Neural cell (in vitro differentiated cells): ENCODE measurements at regions not wholly inside any gene's neighbourhood (a gene's known extent, or its start where the extent isn't known, plus 50 kb on each side); places are given as distances from the start of the nearest gene placed in this dataset.

ENCODE experiments used
- H2AFZ ChIP-seq: fragments of 200-600, 300-800 bp; sonication (generic), shearing (Covaris generic); 2 replicates; pipeline ENCODE4 v1.6.0; 2014; ENCODE audit warnings: low read depth, mild to moderate bottlenecking, antibody characterized with exemption, low read length, moderate library complexity
- H3F3A ChIP-seq: fragments of 200-600 bp; shearing (Covaris generic); 2 replicates; pipeline ENCODE4 v1.6.1; 2016; ENCODE audit warnings: mild to moderate bottlenecking, moderate library complexity, mixed read lengths, antibody characterized with exemption, low read length; ENCODE audit not compliant: insufficient read depth, poor library complexity, severe bottlenecking
- H3K27ac ChIP-seq: fragments of 200-600, 300-800 bp; sonication (generic), shearing (Covaris generic); 2 replicates; pipeline ENCODE4 v1.5.1; 2014; ENCODE audit warnings: mild to moderate bottlenecking, low read length, moderate library complexity
- H3K27me3 ChIP-seq: fragments of 300-800, 200-600 bp; sonication (generic), shearing (Covaris generic); 2 replicates; pipeline ENCODE4 v1.6.0; 2014; ENCODE audit warnings: mild to moderate bottlenecking, low read depth, low read length, moderate library complexity; ENCODE audit not compliant: insufficient read depth
- H3K36me3 ChIP-seq: fragments of 300-800, 200-600 bp; sonication (generic), shearing (Covaris generic); 2 replicates; pipeline ENCODE4 v1.5.1; 2014; ENCODE audit warnings: mild to moderate bottlenecking, antibody characterized with exemption, low read length, moderate library complexity; ENCODE audit not compliant: insufficient read depth
- H3K4me2 ChIP-seq: fragments of 300-800, 200-600 bp; sonication (generic), shearing (Covaris generic); 2 replicates; pipeline ENCODE4 v1.6.0; 2014; ENCODE audit warnings: mild to moderate bottlenecking, low read length
- H3K4me3 ChIP-seq: fragments of 300-800, 200-600 bp; sonication (generic), shearing (Covaris generic); 2 replicates; pipeline ENCODE4 v1.5.1; 2014; ENCODE audit warnings: mild to moderate bottlenecking, low read length, moderate library complexity
- H3K79me2 ChIP-seq: fragments of 200-600 bp; shearing (Covaris generic); replicated peaks from 2 replicates; pipeline ENCODE4 v1.6.0; 2014; ENCODE audit warnings: mild to moderate bottlenecking, low read length, moderate library complexity; ENCODE audit not compliant: insufficient read depth
- H3K9ac ChIP-seq: fragments of 300-800, 200-600 bp; sonication (generic), shearing (Covaris generic); 2 replicates; pipeline ENCODE4 v1.6.1; 2016; ENCODE audit warnings: mild to moderate bottlenecking, low read length, mixed read lengths
- H3K9me2 ChIP-seq: fragments of 200-600 bp; shearing (Covaris generic); 2 replicates; pipeline ENCODE4 v1.6.1; 2016; ENCODE audit warnings: mild to moderate bottlenecking, low read length, mixed read lengths; ENCODE audit not compliant: insufficient read depth
- H3K9me3 ChIP-seq: fragments of 200-600, 300-800 bp; sonication (generic), shearing (Covaris generic); 2 replicates; pipeline ENCODE4 v1.6.1; 2016; ENCODE audit warnings: mild to moderate bottlenecking, mixed run types, low read length, moderate library complexity, mixed read lengths
- H4K20me1 ChIP-seq: fragments of 200-600 bp; shearing (Covaris generic); 2 replicates; pipeline ENCODE4 v1.6.1; 2016; ENCODE audit warnings: mild to moderate bottlenecking, mixed run types; ENCODE audit not compliant: insufficient read depth
- EP300 ChIP-seq: fragments of 450-650 bp; conservative IDR thresholded peaks from 2 replicates; pipeline ENCODE4 v1.6.1; 2014; ENCODE audit warnings: antibody characterized with exemption, mild to moderate bottlenecking, moderate library complexity; ENCODE audit not compliant: poor library complexity, severe bottlenecking
- EZH2 ChIP-seq: fragments of 200-600, 300-800 bp; shearing (Covaris generic), sonication (generic); IDR thresholded peaks from 2 replicates; pipeline ENCODE4 v1.6.1; 2014; ENCODE audit warnings: antibody characterized with exemption, low read length, borderline replicate concordance, mild to moderate bottlenecking; ENCODE audit not compliant: insufficient read depth, poor library complexity, severe bottlenecking
- MXI1 ChIP-seq: fragments of 450-650 bp; conservative IDR thresholded peaks from 2 replicates; pipeline ENCODE4 v1.6.1; 2014; ENCODE audit warnings: antibody characterized with exemption, mild to moderate bottlenecking; ENCODE audit not compliant: poor library complexity, severe bottlenecking
- POLR2AphosphoS5 ChIP-seq: IDR thresholded peaks from 2 replicates; pipeline ENCODE4 v1.6.1; 2012
- RAD21 ChIP-seq: fragments of 450-650 bp; conservative IDR thresholded peaks from 2 replicates; pipeline ENCODE4 v1.6.1; 2014; ENCODE audit warnings: antibody characterized with exemption, mild to moderate bottlenecking, moderate library complexity
- REST ChIP-seq: IDR thresholded peaks from 2 replicates; pipeline ENCODE4 v1.6.1; 2012; ENCODE audit warnings: borderline replicate concordance
- SMC3 ChIP-seq: fragments of 450-650 bp; conservative IDR thresholded peaks from 2 replicates; pipeline ENCODE4 v1.6.1; 2014; ENCODE audit warnings: antibody characterized with exemption, mild to moderate bottlenecking, moderate library complexity; ENCODE audit not compliant: poor library complexity
- TAF1 ChIP-seq: IDR thresholded peaks from 2 replicates; pipeline ENCODE4 v1.6.1; 2012; ENCODE audit warnings: low read depth
- TF ChIP-seq, protein P1 (sequence below): fragments of 450-650 bp; IDR thresholded peaks from 2 replicates; pipeline ENCODE4 v1.5.1; 2014; ENCODE audit warnings: antibody characterized with exemption, mild to moderate bottlenecking, moderate library complexity; ENCODE audit not compliant: poor library complexity, severe bottlenecking

- H3K27ac ChIP-seq: no peak overlapping the region
- H3K9me3 ChIP-seq: no peaks in the 10 kb centered on the region
- H3K9ac ChIP-seq: no peak overlapping the region
- H3K79me2 ChIP-seq: no peaks in the 10 kb centered on the region
- TF ChIP-seq, protein P1, sequence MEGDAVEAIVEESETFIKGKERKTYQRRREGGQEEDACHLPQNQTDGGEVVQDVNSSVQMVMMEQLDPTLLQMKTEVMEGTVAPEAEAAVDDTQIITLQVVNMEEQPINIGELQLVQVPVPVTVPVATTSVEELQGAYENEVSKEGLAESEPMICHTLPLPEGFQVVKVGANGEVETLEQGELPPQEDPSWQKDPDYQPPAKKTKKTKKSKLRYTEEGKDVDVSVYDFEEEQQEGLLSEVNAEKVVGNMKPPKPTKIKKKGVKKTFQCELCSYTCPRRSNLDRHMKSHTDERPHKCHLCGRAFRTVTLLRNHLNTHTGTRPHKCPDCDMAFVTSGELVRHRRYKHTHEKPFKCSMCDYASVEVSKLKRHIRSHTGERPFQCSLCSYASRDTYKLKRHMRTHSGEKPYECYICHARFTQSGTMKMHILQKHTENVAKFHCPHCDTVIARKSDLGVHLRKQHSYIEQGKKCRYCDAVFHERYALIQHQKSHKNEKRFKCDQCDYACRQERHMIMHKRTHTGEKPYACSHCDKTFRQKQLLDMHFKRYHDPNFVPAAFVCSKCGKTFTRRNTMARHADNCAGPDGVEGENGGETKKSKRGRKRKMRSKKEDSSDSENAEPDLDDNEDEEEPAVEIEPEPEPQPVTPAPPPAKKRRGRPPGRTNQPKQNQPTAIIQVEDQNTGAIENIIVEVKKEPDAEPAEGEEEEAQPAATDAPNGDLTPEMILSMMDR: no peak
- no peak for TF ChIP-seq SMC3
- TF ChIP-seq EP300: no peak
- TF ChIP-seq EZH2: no peak
- no peak for TF ChIP-seq RAD21
- TF ChIP-seq POLR2AphosphoS5: no peak
- no peak for TF ChIP-seq REST
- no peak for TF ChIP-seq MXI1
- TF ChIP-seq TAF1: no peak
- H4K20me1 ChIP-seq: no peaks in the 10 kb centered on the region
- no peaks in the 10 kb centered on the region for H3F3A ChIP-seq
- no peaks in the 10 kb centered on the region for H3K36me3 ChIP-seq
- no peaks in the 10 kb centered on the region for H3K27me3 ChIP-seq
- no peak overlapping the region for H2AFZ ChIP-seq
- no peak overlapping the region for H3K4me2 ChIP-seq
- H3K9me2 ChIP-seq: no peaks in the 10 kb centered on the region
- no peak overlapping the region for H3K4me3 ChIP-seq
These were observed 75.1 kb upstream of the CAPZB start for GRCh38 chr1:19560480-19560879.

- Histone ChIP-seq H4K20me1 (no peaks in the 10 kb centered on the region), H3K79me2 (no peaks in the 10 kb centered on the region), H3K27me3 (no peaks in the 10 kb centered on the region), H3K4me2 (no peak overlapping the region), H3K36me3 (no peaks in the 10 kb centered on the region), H3F3A (no peaks in the 10 kb centered on the region), H2AFZ (no peak overlapping the region), H3K27ac (no peak overlapping the region), H3K9ac (no peak overlapping the region), H3K4me3 (no peak overlapping the region), H3K9me3 (no peaks in the 10 kb centered on the region), H3K9me2 (no peaks in the 10 kb centered on the region)
- TF ChIP-seq TAF1 (no peak), MXI1 (no peak)
- TF ChIP-seq, protein P1: no peak
These were observed 74.3 kb upstream of the CAPZB start for GRCh38 chr1:19559641-19560040.
